ENCODE measurements at regions not wholly inside any gene's neighbourhood (a gene's known extent, or its start where the extent isn't known, plus 50 kb on each side); places are given as distances from the start of the nearest gene placed in this dataset.

DNA sequence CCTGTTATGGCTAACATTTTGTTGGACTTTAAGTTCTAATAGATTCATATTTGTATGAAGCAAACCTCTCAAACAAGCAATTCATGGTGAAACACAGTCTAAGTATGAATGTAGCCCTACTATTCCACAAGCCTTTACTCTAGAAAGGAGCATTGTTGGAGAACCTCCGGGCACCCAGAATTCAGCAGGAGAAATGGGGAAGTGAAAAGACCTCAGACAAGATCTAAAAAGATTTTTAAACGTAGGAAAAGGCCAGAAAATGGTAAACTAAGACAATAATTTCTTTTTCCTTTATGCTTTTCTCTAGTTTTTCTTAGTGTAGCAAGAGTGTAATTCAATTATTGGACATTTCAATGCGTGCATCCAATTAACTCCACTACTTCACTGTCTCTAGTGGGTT lies 426.4 kb downstream of the INSC start:
- no peak for DNase-seq (ENCODE audit: low spot score)

DNA sequence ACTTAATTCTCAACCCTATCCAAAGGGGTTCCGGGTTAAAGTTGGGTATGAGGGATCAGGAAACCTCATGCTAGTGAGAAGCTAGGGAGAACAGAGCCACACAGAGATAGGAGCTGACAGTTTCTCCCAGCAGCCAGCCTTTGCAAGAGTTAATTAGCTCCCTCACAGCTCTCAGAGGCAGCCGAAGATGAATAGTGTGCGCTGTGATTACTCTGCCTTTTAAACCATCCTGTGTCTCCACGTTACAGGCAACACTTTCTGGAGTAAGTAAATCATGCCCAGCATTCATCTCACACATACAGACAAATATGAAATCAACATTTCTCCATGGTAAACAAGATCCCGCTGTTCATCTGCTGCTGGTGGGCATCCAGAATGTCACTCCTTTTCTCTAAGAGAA lies 429.6 kb downstream of the INSC start:
- no peak for DNase-seq (ENCODE audit: low spot score)

DNA sequence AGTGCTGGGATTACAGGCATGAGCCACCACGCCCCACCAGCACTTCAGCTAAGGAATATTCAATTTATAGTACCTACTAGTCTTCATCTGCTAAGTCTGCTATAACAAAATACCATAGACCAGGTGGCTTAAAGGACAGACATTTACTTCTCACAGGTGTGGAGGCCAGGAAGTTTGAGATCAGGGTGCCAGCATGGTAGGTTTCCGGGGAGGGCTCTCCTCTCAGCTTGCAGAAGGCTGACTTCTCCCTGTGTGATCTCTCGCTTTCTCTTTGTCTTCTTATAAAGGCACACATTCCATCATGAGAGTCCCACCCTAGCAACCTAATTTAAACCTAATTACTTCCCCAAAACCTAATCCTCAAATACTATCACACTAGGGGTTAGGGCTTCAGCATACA lies 433.0 kb downstream of the INSC start:
- no peak for DNase-seq (ENCODE audit: low spot score)

- DNase-seq (ENCODE audit: low spot score): no peak
These were observed 437.5 kb downstream of the INSC start for GRCh38 chr11:15551901-15552851.

DNA sequence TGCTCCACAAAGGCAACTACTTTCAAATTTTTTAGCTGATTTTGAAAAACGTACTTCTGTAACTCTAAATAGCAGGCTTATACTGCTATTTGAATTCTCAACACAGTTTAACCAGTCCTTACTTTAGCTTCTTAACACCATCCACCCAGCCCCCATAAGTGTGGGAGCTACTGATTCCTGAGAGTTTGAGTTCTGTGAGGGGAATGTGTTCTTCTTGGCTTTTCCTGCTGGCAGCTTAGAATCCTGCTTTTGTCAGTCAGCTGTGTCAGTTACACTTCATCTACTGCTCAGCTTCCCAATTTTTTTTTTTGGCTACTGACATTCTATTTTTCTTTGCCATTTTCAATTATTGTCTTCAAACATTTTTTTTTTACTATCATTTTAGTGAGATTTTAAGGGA lies 440.4 kb downstream of the INSC start:
- DNase-seq (ENCODE audit: low spot score): no peak

DNA sequence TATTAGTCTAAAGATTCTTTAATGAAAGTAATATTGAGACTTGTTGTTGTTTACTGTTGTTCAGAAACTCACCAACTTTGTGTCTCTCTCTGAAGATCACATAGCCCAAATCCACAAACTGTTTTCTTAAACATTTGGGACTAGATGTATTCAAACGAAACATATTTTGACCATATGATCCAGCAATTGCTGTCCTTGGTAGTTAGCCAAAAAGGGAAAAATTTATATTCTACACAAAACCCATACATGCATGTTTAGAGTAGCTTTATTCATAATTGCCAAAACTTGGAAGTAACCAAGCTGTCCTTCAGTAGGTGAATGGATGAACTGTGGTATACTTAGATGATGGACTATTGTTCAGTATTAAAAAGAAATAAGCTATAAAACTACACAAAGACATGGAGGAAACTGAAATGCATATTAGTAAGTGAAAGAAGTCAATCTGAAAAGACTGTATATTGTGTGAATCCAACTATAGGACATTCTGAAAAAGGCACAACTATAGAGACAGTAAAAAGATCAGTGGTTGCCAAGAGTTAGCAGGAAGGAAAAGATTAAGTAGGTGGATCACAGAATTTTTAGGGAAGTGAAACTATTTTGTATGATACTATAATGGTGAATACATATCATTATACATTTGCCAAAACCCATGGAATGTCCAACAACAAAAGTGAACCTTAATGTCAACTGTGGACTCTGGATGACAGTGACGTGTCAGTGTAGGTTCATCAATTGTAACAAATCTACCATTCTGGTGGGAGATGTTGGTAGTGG lies 442.9 kb downstream of the INSC start:
- DNase-seq (ENCODE audit: low spot score): no peak

- DNase-seq (ENCODE audit: low spot score): no peak
These were observed 443.9 kb downstream of the INSC start for GRCh38 chr11:15558513-15559181.

DNA sequence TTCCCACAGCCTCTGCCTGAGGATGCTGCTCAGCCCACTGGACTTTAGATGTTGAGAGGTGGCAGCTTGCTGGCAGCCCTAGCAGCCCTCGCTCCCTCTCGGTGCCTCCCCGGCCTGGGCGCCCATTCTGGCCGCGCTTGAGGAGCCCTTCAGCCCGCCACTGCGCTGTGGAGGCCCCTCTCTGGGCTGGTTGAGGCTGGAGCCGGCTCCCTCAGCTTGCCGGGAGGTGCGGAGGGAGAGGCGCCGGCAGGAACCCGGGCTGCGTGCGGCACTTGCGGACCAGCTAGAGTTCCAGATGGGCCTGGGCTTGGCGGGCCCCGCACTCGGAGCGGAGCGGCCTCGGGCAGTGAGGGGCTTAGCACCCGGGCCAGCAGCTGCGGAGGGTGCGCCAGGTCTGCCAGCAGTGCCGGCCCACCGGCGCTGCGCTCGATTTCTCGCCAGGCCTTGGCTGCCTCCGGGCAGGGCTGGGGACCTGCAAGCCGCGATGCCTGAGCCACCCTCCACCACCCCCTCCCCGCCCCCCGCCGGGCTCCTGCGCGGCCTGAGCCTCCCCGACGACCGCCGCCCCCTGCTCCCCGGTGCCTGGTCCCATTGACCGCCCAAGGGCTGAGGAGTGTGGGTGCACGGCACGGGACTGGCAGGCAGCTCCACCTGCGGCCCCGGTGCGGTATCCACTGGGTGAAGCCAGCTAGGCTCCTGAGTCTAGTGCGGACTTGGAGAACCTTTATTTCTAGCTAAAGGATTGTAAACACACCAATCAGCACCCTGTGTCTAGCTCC lies 446.2 kb downstream of the INSC start:
- DNase-seq (ENCODE audit: low spot score): no peak

- no peak for DNase-seq (ENCODE audit: low spot score)
These were observed 447.5 kb downstream of the INSC start for GRCh38 chr11:15562230-15562629.

- DNase-seq (ENCODE audit: low spot score): no peak
These were observed 448.3 kb downstream of the INSC start for GRCh38 chr11:15563054-15563453.

- no peak for DNase-seq (ENCODE audit: low spot score)
These were observed 451.2 kb downstream of the INSC start for GRCh38 chr11:15565880-15566279.

- DNase-seq (ENCODE audit: low spot score): no peak
These were observed 453.7 kb downstream of the INSC start for GRCh38 chr11:15568440-15568839.

DNA sequence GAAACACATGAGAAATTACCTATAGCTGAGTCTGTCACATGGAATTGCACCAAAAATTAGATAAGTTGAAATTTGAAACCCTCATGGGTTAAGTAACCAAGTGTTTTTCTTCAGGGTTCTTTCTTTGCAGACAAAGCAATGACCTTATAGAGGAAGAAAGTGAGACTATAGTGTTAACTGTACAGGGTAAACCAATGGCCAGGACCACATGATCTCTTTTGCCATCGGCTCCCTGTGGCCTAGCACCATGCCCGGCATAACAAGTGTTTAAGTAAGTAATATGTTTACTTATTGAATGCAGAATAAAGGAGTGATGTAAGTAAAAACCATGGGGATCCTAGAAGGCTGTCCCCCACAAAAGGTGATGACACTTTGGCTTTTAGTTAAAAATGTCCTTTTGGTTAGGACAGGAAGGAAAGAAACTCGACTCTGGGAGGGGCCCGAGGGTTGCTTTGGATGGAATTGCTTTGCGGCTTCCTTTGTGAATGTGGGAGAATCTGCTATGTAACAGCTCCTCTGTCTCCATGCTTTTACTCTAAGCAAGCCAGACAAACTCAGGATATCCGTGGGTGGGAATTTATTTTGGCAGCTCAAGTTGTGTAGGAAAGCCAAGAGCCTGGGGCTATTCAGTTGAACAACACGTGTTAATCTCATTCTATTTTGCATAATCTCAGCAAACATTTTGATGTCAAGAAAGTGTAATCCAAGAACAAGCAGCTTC lies 454.7 kb downstream of the INSC start:
- DNase-seq (ENCODE audit: low spot score): no peak

- DNase-seq (ENCODE audit: low spot score): no peak
These were observed 460.7 kb downstream of the INSC start for GRCh38 chr11:15575409-15575808.

- no peak for DNase-seq (ENCODE audit: low spot score)
These were observed 462.0 kb downstream of the INSC start for GRCh38 chr11:15576769-15577168.

DNA sequence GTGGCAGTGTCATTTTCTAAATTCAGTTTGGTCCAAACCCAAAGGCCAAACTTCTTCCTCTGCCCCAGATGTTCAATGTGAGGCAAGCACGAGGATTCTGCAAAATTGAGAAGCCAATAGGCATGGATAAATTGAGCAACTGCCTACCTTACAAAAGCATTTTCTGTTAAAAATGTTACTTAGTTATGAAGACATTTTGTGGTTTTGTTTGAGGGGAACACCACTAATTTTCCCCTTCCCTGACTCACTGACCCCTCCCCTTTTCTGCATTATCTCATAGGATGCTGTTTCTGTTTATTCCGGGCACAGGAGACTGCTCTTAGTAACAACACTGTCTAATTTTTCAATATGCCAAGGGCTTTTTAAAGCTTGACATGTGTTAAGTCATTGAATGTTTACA lies 462.8 kb downstream of the INSC start:
- no peak for DNase-seq (ENCODE audit: low spot score)

DNA sequence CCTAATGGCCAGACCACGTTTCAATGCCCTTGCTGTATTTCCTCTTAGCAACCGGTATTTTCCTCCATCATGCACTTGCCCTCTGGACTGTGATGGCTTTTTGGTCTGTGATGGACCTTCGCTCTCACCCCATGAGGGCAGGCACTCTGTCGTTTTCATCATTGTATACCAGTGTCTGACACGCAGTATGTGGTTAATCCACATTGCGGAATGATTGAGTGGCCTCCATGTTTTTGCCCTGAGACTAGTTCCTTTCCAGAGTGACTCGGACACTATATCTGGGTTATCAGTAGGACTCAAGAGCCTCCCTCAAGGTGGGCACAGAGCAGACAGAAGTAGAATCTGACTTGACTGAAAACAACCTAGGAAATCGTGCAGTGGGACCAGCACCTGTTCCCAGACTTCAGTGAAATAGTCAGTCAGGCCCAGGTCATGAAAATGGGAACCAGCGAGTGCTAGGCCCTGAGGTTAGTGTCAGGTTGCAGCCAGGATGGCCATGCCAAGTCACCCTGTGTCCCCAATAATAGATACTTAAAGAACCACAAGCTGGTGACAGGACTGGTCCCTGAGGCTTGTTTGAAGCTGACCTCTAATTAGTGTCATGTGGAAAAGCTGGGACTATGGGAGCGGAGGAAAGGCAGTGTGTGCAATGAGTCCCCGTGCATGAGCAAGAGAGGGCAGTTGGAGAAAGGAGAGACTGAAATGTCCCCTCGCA lies 464.7 kb downstream of the INSC start:
- no peak for DNase-seq (ENCODE audit: low spot score)

DNA sequence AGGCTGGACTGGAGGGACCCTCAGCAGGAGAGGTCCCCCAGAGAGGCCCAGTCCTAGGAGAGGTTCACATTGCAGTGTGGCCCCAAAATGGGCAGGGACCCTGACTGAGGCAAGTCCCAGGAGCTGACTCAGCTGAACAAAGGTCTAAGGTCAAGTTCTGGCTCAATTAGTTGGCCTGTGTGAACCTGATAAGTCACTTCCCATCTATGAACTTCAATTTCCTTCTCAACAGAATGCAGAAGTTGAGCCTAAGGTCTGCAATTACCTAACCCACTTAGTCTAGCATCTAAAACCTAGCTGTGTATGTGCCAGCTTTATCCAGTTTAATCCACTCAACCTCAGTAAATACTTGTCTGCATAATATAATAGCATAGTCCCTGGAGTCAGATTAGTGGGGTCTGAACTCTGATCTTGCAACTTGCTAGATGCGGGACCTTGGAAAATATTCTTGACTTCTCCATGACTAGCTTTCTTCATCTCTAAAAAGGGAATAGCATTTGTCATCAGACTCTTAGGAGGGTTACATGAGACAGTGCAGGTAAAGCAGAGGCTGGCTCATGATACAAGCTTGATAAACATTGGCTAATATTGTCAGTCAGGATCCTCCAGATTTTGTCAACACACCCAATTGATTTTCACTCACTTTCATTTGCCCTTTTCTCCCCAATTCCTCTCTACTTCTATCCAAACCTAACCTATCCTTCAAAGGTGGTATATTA lies 465.5 kb downstream of the INSC start:
- no peak for DNase-seq (ENCODE audit: low spot score)

DNA sequence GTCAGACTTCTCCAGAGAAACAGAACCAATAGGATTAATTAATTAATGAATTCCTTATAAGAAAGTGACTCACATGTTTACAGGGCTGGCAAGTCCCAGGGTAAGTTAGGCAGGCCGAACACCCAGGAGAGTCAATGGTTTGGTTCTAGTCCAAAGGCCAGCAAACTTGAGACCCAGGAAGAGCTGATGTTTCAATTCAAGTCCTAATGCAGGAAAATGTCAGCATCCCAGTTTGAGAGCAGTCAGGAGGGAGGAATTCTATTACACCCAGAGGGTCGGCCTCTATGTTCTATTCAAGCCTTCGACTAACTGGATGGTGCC lies 466.0 kb downstream of the INSC start:
- no peak for DNase-seq (ENCODE audit: low spot score)

GRCh38 chr11:15584158-15584557 lies 469.4 kb downstream of the INSC start:
- DNase-seq (ENCODE audit: low spot score): no peak
